Astrocyte of the cerebellum (primary cell): ENCODE measurements at regions not wholly inside any gene's neighbourhood (a gene's known extent, or its start where the extent isn't known, plus 50 kb on each side); places are given as distances from the start of the nearest gene placed in this dataset.

Experiments
- DNase-seq: peaks from one replicate; pipeline ENCODE4 v3.0.0-alpha.2; 2011; ENCODE audit warnings: low read depth
- H3K4me3 ChIP-seq: 2 replicates; pipeline ENCODE4 v1.5.1; 2011; ENCODE audit warnings: mild to moderate bottlenecking, low read depth, low read length, moderate library complexity
- in situ Hi-C: cut with HindIII; loops from 2 replicates; pipeline ENCODE4 v1.10.0; 2017; ENCODE audit warnings: low sequenced_read_pairs
- TF ChIP-seq, protein P1 (sequence below): IDR thresholded peaks from 2 replicates; pipeline ENCODE4 v1.5.1; 2012; ENCODE audit warnings: low read length, low read depth, moderate library complexity, mild to moderate bottlenecking; ENCODE audit errors: missing control alignments

DNA sequence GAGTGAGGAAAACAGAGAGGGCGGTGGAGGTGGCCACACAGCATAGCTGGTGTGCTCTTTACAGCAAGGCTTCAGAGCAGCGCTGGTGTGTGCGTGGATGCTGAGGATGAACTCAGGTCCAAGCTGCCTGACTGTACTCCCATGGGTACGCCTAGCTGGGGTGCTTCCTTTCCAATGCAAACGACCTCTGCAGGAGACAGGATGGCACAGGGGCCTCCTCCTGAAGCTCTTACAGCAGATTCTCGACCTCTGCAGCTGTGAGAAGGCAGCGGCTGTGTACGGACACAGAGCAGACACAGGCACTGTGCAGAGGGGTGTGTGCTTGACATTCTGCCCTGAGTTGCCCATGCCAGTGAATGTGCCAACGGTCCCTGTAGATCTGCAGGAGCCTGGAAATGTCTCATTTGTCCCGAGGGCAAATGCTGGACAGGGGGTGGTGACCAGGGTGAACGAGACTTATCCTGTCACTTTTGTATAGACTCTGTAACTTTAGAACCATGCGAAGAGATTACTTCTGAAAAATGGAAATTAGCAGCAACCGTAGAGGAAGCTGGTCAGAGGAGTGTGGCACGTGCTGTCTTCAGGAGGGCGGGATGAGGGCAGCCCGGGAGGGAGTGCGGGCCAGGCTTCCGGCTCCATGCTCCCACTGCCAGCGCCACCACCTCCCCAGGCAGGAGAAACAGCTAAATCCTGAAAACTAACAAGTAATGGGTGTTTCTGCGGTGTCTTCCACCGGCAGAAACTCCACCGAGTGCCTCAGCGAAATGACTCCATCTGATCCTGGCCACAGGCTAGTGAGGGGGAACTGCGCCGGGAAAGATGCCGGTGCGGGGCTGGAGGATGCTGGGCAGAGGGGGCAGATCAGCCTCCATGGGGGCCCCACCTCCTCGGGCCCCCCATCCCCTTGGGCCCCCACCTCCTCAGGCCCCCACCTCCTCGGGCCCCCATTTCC lies 120.9 kb upstream of the RPS6KA2 start:
- no peak for DNase-seq
- TF ChIP-seq, protein P1, sequence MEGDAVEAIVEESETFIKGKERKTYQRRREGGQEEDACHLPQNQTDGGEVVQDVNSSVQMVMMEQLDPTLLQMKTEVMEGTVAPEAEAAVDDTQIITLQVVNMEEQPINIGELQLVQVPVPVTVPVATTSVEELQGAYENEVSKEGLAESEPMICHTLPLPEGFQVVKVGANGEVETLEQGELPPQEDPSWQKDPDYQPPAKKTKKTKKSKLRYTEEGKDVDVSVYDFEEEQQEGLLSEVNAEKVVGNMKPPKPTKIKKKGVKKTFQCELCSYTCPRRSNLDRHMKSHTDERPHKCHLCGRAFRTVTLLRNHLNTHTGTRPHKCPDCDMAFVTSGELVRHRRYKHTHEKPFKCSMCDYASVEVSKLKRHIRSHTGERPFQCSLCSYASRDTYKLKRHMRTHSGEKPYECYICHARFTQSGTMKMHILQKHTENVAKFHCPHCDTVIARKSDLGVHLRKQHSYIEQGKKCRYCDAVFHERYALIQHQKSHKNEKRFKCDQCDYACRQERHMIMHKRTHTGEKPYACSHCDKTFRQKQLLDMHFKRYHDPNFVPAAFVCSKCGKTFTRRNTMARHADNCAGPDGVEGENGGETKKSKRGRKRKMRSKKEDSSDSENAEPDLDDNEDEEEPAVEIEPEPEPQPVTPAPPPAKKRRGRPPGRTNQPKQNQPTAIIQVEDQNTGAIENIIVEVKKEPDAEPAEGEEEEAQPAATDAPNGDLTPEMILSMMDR: no peak
- no peak overlapping the region for H3K4me3 ChIP-seq
- in situ Hi-C loops: no loop called here

DNA sequence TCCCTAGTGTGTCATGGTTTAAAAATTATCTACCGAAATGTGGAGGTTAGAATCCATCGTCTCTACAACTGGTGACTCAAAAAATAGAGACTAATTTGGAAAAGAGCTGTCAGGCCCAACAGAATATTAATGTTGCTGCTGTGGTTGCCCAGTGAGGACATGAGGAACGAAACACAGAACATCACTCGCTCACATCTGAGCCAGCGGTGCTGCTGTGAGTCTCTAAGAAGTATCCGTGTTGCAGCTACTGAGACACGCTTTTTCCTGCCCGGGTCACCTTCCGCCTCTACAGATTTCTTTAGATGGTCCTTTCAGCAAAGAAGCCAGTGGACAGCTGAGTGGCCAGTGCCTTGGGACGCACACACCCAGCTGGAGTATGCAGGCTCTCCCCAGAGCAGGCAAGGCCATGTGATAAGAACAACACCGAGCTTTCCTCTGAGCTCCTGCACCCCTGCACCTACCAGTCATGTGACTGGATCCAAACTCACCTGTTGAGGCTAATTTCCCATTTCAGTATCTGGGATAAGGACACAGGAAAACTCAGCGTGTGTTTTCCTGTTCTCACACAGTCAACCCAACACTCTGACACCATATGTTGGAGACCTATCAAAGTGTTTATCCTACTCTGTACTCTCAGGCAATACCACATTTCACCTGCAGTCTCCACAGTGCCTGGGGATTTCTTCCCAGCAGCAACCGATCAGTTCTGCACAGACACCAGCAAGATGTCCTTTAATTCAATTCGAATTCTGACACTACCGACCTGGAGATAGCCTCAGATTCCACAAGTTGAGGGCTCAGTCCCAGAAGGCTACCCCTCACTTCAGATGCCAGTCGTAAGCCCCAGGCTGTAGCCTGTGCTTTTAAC lies 119.0 kb upstream of the RPS6KA2 start:
- DNase-seq: no peak
- in situ Hi-C loops: no loop called here
- H3K4me3 ChIP-seq: no peak overlapping the region
- TF ChIP-seq, protein P1: no peak

GRCh38 chr6:166744223-166745134 lies 117.4 kb upstream of the RPS6KA2 start:
- TF ChIP-seq, protein P1: no peak
- DNase-seq: no peak
- in situ Hi-C loops: no loop called here
- H3K4me3 ChIP-seq: no peak overlapping the region

GRCh38 chr6:166743406-166744222 lies 116.6 kb upstream of the RPS6KA2 start:
- in situ Hi-C loops: no loop called here
- H3K4me3 ChIP-seq: no peak overlapping the region
- TF ChIP-seq, protein P1: no peak
- no peak for DNase-seq

- TF ChIP-seq, protein P1: no peak
- in situ Hi-C loops: no loop called here
- H3K4me3 ChIP-seq: no peak overlapping the region
- no peak for DNase-seq
Measured at GRCh38 chr6:166742981-166743380, 115.9 kb upstream of the RPS6KA2 start.
